NB4 (cell line): ENCODE measurements at regions not wholly inside any gene's neighbourhood (a gene's known extent, or its start where the extent isn't known, plus 50 kb on each side); places are given as distances from the start of the nearest gene placed in this dataset.

Source experiments
- DNase-seq: peaks from one replicate; pipeline ENCODE4 v3.0.0; 2010; ENCODE audit warnings: low read depth
- H3K4me3 ChIP-seq: one replicate; pipeline ENCODE4 v1.5.1; 2011; ENCODE audit warnings: mild to moderate bottlenecking, low read depth, low read length, moderate library complexity
- MYC ChIP-seq: IDR thresholded peaks from 2 replicates; pipeline ENCODE4 v1.6.1; 2011; ENCODE audit warnings: low read depth, low read length
- POLR2A ChIP-seq: IDR thresholded peaks from 2 replicates; pipeline ENCODE4 v1.6.1; 2011; ENCODE audit warnings: mild to moderate bottlenecking; ENCODE audit not compliant: insufficient read length; ENCODE audit errors: extremely low read depth
- TF ChIP-seq, protein P1 (sequence below): IDR thresholded peaks from one replicate; pipeline ENCODE4 v1.5.1; 2012; ENCODE audit warnings: low read depth, low read length
- TF ChIP-seq, protein P2 (sequence below): IDR thresholded peaks from 2 replicates; pipeline ENCODE4 v1.6.1; 2011; ENCODE audit warnings: low read depth, low read length

- H3K4me3 ChIP-seq = no peak overlapping the region
- TF ChIP-seq, protein P1, sequence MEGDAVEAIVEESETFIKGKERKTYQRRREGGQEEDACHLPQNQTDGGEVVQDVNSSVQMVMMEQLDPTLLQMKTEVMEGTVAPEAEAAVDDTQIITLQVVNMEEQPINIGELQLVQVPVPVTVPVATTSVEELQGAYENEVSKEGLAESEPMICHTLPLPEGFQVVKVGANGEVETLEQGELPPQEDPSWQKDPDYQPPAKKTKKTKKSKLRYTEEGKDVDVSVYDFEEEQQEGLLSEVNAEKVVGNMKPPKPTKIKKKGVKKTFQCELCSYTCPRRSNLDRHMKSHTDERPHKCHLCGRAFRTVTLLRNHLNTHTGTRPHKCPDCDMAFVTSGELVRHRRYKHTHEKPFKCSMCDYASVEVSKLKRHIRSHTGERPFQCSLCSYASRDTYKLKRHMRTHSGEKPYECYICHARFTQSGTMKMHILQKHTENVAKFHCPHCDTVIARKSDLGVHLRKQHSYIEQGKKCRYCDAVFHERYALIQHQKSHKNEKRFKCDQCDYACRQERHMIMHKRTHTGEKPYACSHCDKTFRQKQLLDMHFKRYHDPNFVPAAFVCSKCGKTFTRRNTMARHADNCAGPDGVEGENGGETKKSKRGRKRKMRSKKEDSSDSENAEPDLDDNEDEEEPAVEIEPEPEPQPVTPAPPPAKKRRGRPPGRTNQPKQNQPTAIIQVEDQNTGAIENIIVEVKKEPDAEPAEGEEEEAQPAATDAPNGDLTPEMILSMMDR = no peak
- TF ChIP-seq, protein P2, sequence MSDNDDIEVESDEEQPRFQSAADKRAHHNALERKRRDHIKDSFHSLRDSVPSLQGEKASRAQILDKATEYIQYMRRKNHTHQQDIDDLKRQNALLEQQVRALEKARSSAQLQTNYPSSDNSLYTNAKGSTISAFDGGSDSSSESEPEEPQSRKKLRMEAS = no peak
- TF ChIP-seq POLR2A (no peak), MYC (no peak)
- DNase-seq = no peak
These were observed 417.6 kb downstream of the SOX9 start for GRCh38 chr17:72538443-72538842.

DNA sequence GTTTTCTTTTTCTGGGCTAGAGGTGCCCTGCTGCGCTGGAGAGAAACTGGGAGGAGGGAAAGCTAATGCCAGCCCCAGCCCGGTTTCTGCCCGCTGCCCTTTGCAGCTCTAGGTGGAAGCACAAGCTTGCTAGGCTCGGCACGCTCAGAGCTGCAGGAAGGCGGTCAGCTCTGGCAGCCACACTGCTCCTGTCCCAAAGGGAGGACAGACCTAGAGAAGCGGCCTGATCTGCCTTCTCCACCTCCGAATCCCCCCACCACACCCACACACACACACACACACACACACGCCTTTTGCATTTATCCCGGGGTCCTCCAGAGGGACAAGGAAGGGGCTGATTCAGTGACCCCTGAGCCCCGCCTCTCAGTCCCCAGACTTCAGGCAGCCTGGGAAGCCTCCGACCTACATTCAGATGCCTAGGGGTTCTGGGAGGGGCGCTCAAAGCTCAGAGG, 418.1 kb downstream of the SOX9 start:
- no peak for DNase-seq
- TF ChIP-seq, protein P1 = no peak
- no peak for TF ChIP-seq MYC
- TF ChIP-seq POLR2A = no peak
- TF ChIP-seq, protein P2 = no peak
- no peak overlapping the region for H3K4me3 ChIP-seq

DNA sequence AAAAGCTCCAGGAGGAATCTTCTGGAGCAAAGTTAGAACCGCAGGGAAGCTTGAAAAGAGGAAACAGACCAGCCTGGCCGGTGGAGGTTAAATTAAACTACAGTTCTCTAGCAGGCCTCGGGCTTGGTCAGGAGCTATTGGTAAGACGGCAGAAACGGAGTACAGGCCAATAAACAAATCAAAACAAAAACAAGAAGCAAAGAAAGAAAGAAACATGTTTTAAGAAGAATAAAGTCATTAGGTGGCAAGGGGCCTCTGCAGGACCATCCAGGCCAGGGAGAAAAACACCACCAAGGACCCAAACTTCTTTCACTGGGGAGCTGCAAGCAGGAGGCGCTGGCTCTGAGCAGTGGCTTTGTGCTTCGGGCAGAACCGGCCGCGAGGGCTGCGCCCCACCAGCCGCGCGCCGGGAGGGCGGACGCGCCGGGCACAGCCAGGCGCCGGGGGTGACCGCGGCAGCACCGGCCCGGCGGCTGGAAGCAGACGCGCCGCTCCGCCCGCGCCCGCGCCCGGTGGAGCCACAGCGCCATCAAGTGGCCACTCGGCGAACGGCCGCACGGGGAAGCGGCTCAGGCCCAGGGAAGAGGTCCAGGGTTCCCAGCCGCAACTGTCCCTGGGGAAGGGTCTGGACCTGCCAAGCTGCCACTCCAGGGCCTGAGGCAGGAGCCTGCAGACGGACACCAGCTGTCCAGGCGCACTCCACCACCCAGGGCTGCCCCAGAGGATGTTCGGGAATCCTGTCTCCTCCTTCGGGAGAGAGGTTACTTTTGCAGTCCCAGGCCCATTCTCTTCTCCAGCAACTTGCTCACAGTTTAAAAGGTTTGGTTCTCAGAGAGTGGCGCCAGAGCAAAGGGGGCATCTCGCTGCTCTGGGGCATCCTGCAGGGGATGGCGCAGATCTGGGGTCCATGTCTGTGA, 419.4 kb downstream of the SOX9 start:
- TF ChIP-seq POLR2A = no peak
- TF ChIP-seq, protein P1 = peak; percentile 60
- TF ChIP-seq, protein P2 = 0 out of 2 replicates have a peak, but pooled peaks have one; percentile 22

GRCh38 chr17:72542317-72542716, 421.5 kb downstream of the SOX9 start:
- no peak overlapping the region for H3K4me3 ChIP-seq
- TF ChIP-seq POLR2A = no peak
- TF ChIP-seq, protein P2 = no peak
- TF ChIP-seq MYC = no peak
- TF ChIP-seq, protein P1 = no peak
- DNase-seq = no peak

More for the DNA sequence above, 419.4 kb downstream of the SOX9 start:
- H3K4me3 ChIP-seq = no peak overlapping the region
- peak; percentile 70 for DNase-seq

- no peak for DNase-seq
- TF ChIP-seq, protein P2 = no peak
- no peak for TF ChIP-seq MYC
- TF ChIP-seq, protein P1 = no peak
- no peak for TF ChIP-seq POLR2A
These were observed 424.9 kb downstream of the SOX9 start for GRCh38 chr17:72545766-72546165.

More at GRCh38 chr17:72545766-72546165, 424.9 kb downstream of the SOX9 start:
- no peak overlapping the region for H3K4me3 ChIP-seq
